ENCODE measurements at regions not wholly inside any gene's neighbourhood (a gene's known extent, or its start where the extent isn't known, plus 50 kb on each side); places are given as distances from the start of the nearest gene placed in this dataset.

GRCh38 chr21:24737296-24737850 lies 869.9 kb downstream of the MRPL39 start:
- CTCF ChIA-PET = no interaction called here

More at GRCh38 chr21:24737296-24737850, 869.9 kb downstream of the MRPL39 start:
- Histone ChIP-seq H3K4me2 (ENCODE audit: insufficient read depth, low read length) (no peak overlapping the region), H3K9me3 (replicated peaks; ENCODE audit: control insufficient read depth, insufficient read depth, low read length) (peaks cover 5% of the 10 kb centered on the region), H3K79me2 (ENCODE audit: control insufficient read depth, insufficient read depth, low read length) (no peaks in the 10 kb centered on the region), H3K9me1 (replicated peaks; ENCODE audit: control insufficient read depth, extremely low read depth, insufficient read depth, low read length) (no peaks in the 10 kb centered on the region), H4K20me1 (replicated peaks; ENCODE audit: control insufficient read depth, extremely low read depth, insufficient read depth, low read length) (no peaks in the 10 kb centered on the region), H2AFZ (ENCODE audit: low read depth, low read length) (no peak overlapping the region), H3K27me3 (ENCODE audit: control insufficient read depth in 2 of 2, insufficient read depth in 2 of 2, low read length in 2 of 2) (no peaks in the 10 kb centered on the region), H3K9ac (replicated peaks; ENCODE audit: extremely low read depth, insufficient read depth, low read length) (no peak overlapping the region), H3K4me1 (ENCODE audit: control insufficient read depth, extremely low read depth, insufficient read depth, low read length) (no peaks in the 10 kb centered on the region), H3K27ac (ENCODE audit: insufficient read depth, low read depth, low read length) (no peak overlapping the region), H3K4me3 (replicated peaks in 1 of 3; ENCODE audit: insufficient read depth in 1 of 3, low read depth in 1 of 3, low read length in 3 of 3) (no peak overlapping the region), H3K36me3 (ENCODE audit: control insufficient read depth in 2 of 2, extremely low read depth in 1 of 2, insufficient read depth in 2 of 2, low read length in 2 of 2) (no peaks in the 10 kb centered on the region)
- DNase-seq (ENCODE audit: low read depth, low spot score) (no peak), FAIRE-seq (no peak)
- TF ChIP-seq, protein P1, sequence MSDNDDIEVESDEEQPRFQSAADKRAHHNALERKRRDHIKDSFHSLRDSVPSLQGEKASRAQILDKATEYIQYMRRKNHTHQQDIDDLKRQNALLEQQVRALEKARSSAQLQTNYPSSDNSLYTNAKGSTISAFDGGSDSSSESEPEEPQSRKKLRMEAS (IDR thresholded peaks at IDR 0.05; ENCODE audit: insufficient read depth, insufficient read length) = no peak
- TF ChIP-seq POLR2AphosphoS5 (IDR thresholded peaks at IDR 0.05; ENCODE audit: insufficient read depth, low read depth, low read length) (no peak), GATA2 (IDR thresholded peaks at IDR 0.05; ENCODE audit: insufficient read depth, insufficient read length, low read depth, low read length) (no peak), POLR2A (IDR thresholded peaks at IDR 0.05; ENCODE audit: low read depth, low read length) (no peak), MYC (IDR thresholded peaks at IDR 0.05; ENCODE audit: low read depth, low read length) (no peak), EZH2 (IDR thresholded peaks at IDR 0.05; ENCODE audit: borderline replicate concordance, low read depth, low read length, severe bottlenecking) (no peak), JUN (IDR thresholded peaks at IDR 0.05; ENCODE audit: borderline replicate concordance, insufficient read depth, insufficient read length, low read depth) (no peak), FOS (IDR thresholded peaks at IDR 0.05; ENCODE audit: borderline replicate concordance, insufficient read depth, low read length) (no peak)
- TF ChIP-seq, protein P2, sequence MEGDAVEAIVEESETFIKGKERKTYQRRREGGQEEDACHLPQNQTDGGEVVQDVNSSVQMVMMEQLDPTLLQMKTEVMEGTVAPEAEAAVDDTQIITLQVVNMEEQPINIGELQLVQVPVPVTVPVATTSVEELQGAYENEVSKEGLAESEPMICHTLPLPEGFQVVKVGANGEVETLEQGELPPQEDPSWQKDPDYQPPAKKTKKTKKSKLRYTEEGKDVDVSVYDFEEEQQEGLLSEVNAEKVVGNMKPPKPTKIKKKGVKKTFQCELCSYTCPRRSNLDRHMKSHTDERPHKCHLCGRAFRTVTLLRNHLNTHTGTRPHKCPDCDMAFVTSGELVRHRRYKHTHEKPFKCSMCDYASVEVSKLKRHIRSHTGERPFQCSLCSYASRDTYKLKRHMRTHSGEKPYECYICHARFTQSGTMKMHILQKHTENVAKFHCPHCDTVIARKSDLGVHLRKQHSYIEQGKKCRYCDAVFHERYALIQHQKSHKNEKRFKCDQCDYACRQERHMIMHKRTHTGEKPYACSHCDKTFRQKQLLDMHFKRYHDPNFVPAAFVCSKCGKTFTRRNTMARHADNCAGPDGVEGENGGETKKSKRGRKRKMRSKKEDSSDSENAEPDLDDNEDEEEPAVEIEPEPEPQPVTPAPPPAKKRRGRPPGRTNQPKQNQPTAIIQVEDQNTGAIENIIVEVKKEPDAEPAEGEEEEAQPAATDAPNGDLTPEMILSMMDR (IDR thresholded peaks at IDR 0.05; ENCODE audit: extremely low read depth in 1 of 2, insufficient read depth in 1 of 2, low read depth in 1 of 2, low read length in 2 of 2) = no peak
- POLR2A ChIA-PET = no interaction called here
- BruUV-seq (replicated peaks) = no TSS peak
- dilution Hi-C loops (cut with MboI; ENCODE audit: extremely low pct_ligation_motif_present, low sequenced_read_pairs) = no loop called here
- intact Hi-C loops (cut with micrococcal nuclease) = no loop called here

Data from endothelial cell of umbilical vein (primary cell).